ENCODE measurements at regions not wholly inside any gene's neighbourhood (a gene's known extent, or its start where the extent isn't known, plus 50 kb on each side); places are given as distances from the start of the nearest gene placed in this dataset.

- Histone ChIP-seq H3K4me3 (ENCODE audit: low read length) (no peak overlapping the region), H3K9me3 (ENCODE audit: low read length) (no peaks in the 10 kb centered on the region)
Measured at GRCh38 chr18:59072727-59073421, 66.8 kb upstream of the SEC11C start.

DNA sequence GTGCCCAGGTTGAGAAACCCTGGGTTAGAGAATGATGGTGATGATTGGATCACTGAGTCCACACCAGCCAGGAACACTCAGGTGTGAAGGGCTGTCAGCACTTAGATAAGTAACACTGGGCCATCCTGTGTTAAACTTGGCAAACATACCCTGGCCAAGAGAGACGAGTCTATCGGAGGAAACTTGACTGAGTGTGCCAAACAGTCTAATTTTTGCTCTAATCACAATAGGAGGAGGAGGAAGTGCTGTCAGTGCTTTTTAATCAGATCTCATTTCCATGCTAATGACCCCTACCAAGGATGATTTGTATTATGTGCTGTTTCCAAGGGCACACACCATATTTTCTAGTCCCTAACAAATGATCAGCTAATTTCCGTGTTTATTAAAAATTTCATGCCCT is 63.8 kb upstream of the SEC11C start:
- no peaks in the 10 kb centered on the region for H3K36me3 ChIP-seq (ENCODE audit: insufficient read depth, low read length)
- no peak overlapping the region for H3K4me2 ChIP-seq (ENCODE audit: low read length)
- H3K9me2 ChIP-seq (ENCODE audit: insufficient read depth, low read length), result no peaks in the 10 kb centered on the region
- no peaks in the 10 kb centered on the region for H3K79me2 ChIP-seq (replicated peaks; ENCODE audit: insufficient read depth, low read length)
- H3K27ac ChIP-seq (ENCODE audit: low read length), result no peak overlapping the region
- no peaks in the 10 kb centered on the region for H4K20me1 ChIP-seq (ENCODE audit: insufficient read depth)
- H3K4me3 ChIP-seq (ENCODE audit: low read length), result no peak overlapping the region
- no peaks in the 10 kb centered on the region for H3F3A ChIP-seq (ENCODE audit: insufficient read depth, low read length, poor library complexity, severe bottlenecking)
- H3K27me3 ChIP-seq (ENCODE audit: insufficient read depth, low read depth, low read length), result no peaks in the 10 kb centered on the region
- H3K9me3 ChIP-seq (ENCODE audit: low read length), result no peaks in the 10 kb centered on the region
- H3K9ac ChIP-seq (ENCODE audit: low read length), result no peak overlapping the region
- H2AFZ ChIP-seq (ENCODE audit: low read depth, low read length), result no peak overlapping the region
- TF ChIP-seq, protein P1, sequence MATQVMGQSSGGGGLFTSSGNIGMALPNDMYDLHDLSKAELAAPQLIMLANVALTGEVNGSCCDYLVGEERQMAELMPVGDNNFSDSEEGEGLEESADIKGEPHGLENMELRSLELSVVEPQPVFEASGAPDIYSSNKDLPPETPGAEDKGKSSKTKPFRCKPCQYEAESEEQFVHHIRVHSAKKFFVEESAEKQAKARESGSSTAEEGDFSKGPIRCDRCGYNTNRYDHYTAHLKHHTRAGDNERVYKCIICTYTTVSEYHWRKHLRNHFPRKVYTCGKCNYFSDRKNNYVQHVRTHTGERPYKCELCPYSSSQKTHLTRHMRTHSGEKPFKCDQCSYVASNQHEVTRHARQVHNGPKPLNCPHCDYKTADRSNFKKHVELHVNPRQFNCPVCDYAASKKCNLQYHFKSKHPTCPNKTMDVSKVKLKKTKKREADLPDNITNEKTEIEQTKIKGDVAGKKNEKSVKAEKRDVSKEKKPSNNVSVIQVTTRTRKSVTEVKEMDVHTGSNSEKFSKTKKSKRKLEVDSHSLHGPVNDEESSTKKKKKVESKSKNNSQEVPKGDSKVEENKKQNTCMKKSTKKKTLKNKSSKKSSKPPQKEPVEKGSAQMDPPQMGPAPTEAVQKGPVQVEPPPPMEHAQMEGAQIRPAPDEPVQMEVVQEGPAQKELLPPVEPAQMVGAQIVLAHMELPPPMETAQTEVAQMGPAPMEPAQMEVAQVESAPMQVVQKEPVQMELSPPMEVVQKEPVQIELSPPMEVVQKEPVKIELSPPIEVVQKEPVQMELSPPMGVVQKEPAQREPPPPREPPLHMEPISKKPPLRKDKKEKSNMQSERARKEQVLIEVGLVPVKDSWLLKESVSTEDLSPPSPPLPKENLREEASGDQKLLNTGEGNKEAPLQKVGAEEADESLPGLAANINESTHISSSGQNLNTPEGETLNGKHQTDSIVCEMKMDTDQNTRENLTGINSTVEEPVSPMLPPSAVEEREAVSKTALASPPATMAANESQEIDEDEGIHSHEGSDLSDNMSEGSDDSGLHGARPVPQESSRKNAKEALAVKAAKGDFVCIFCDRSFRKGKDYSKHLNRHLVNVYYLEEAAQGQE (IDR thresholded peaks at IDR 0.05; ENCODE audit: borderline replicate concordance), result no peak
- TF ChIP-seq, protein P2, sequence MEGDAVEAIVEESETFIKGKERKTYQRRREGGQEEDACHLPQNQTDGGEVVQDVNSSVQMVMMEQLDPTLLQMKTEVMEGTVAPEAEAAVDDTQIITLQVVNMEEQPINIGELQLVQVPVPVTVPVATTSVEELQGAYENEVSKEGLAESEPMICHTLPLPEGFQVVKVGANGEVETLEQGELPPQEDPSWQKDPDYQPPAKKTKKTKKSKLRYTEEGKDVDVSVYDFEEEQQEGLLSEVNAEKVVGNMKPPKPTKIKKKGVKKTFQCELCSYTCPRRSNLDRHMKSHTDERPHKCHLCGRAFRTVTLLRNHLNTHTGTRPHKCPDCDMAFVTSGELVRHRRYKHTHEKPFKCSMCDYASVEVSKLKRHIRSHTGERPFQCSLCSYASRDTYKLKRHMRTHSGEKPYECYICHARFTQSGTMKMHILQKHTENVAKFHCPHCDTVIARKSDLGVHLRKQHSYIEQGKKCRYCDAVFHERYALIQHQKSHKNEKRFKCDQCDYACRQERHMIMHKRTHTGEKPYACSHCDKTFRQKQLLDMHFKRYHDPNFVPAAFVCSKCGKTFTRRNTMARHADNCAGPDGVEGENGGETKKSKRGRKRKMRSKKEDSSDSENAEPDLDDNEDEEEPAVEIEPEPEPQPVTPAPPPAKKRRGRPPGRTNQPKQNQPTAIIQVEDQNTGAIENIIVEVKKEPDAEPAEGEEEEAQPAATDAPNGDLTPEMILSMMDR (IDR thresholded peaks at IDR 0.05; ENCODE audit: poor library complexity, severe bottlenecking), result no peak
- no peak for TF ChIP-seq MXI1 (conservative IDR thresholded peaks at IDR 0.05; ENCODE audit: poor library complexity, severe bottlenecking)
- no peak for TF ChIP-seq RAD21 (conservative IDR thresholded peaks at IDR 0.05)
- TF ChIP-seq SMC3 (conservative IDR thresholded peaks at IDR 0.05; ENCODE audit: poor library complexity), result no peak
- no peak for TF ChIP-seq EZH2 (IDR thresholded peaks at IDR 0.05; ENCODE audit: borderline replicate concordance, insufficient read depth, low read length, poor library complexity, severe bottlenecking)
- TF ChIP-seq POLR2AphosphoS5 (IDR thresholded peaks at IDR 0.05), result no peak
- TF ChIP-seq EP300 (conservative IDR thresholded peaks at IDR 0.05; ENCODE audit: poor library complexity, severe bottlenecking), result no peak
- TF ChIP-seq TAF1 (IDR thresholded peaks at IDR 0.05; ENCODE audit: low read depth), result no peak

More at GRCh38 chr18:59072727-59073421, 66.8 kb upstream of the SEC11C start:
- no peak overlapping the region for H3K27ac ChIP-seq (ENCODE audit: low read length)
- no peak overlapping the region for H3K9ac ChIP-seq (ENCODE audit: low read length)
- H3K9me2 ChIP-seq (ENCODE audit: insufficient read depth, low read length), result no peaks in the 10 kb centered on the region
- H3F3A ChIP-seq (ENCODE audit: insufficient read depth, low read length, poor library complexity, severe bottlenecking), result no peaks in the 10 kb centered on the region
- no peaks in the 10 kb centered on the region for H3K79me2 ChIP-seq (replicated peaks; ENCODE audit: insufficient read depth, low read length)
- no peak overlapping the region for H3K4me2 ChIP-seq (ENCODE audit: low read length)
- H3K36me3 ChIP-seq (ENCODE audit: insufficient read depth, low read length), result no peaks in the 10 kb centered on the region
- no peaks in the 10 kb centered on the region for H4K20me1 ChIP-seq (ENCODE audit: insufficient read depth)
- no peak overlapping the region for H2AFZ ChIP-seq (ENCODE audit: low read depth, low read length)
- no peaks in the 10 kb centered on the region for H3K27me3 ChIP-seq (ENCODE audit: insufficient read depth, low read depth, low read length)
- no peak for TF ChIP-seq POLR2AphosphoS5 (IDR thresholded peaks at IDR 0.05)
- TF ChIP-seq EZH2 (IDR thresholded peaks at IDR 0.05; ENCODE audit: borderline replicate concordance, insufficient read depth, low read length, poor library complexity, severe bottlenecking), result no peak
- TF ChIP-seq, protein P1 (IDR thresholded peaks at IDR 0.05; ENCODE audit: borderline replicate concordance), result no peak
- TF ChIP-seq EP300 (conservative IDR thresholded peaks at IDR 0.05; ENCODE audit: poor library complexity, severe bottlenecking), result no peak
- TF ChIP-seq TAF1 (IDR thresholded peaks at IDR 0.05; ENCODE audit: low read depth), result no peak
- TF ChIP-seq MXI1 (conservative IDR thresholded peaks at IDR 0.05; ENCODE audit: poor library complexity, severe bottlenecking), result no peak
- TF ChIP-seq, protein P2 (IDR thresholded peaks at IDR 0.05; ENCODE audit: poor library complexity, severe bottlenecking), result no peak

All from neural cell (in vitro differentiated cells).